Natural killer cell (primary cell): ENCODE measurements at regions not wholly inside any gene's neighbourhood (a gene's known extent, or its start where the extent isn't known, plus 50 kb on each side); places are given as distances from the start of the nearest gene placed in this dataset.

ENCODE experiments used
- ATAC-seq, 3 donors: fragments of 150-1000 bp in 2 of 3; fragments of 200-7000 bp in 1 of 3; cut with Tn5 transposase; 1 replicate in 1 of 3; 2 replicates in 2 of 3; pipeline ENCODE4 v1.10.0; 2021; ENCODE audit warnings: mild to moderate bottlenecking in 2 of 3, moderate library complexity in 2 of 3
- DNase-seq, 2 donors: peaks; one replicate each; pipeline versions ENCODE4 v3.0.0 to v3.0.0-alpha.2; 2013 to 2021; ENCODE audit warnings: mixed read lengths in 1 of 2
- H3K27ac ChIP-seq: one replicate; pipeline ENCODE4 v1.5.1; 2013; ENCODE audit warnings: mild to moderate bottlenecking, low read length
- H3K27me3 ChIP-seq: one replicate; pipeline ENCODE4 v1.6.1; 2013; ENCODE audit warnings: low read length; ENCODE audit not compliant: control insufficient read depth, insufficient read depth
- H3K36me3 ChIP-seq: one replicate; pipeline ENCODE4 v1.6.1; 2013; ENCODE audit warnings: low read length; ENCODE audit not compliant: control insufficient read depth, insufficient read depth
- H3K4me1 ChIP-seq: one replicate; pipeline ENCODE4 v1.6.1; 2013; ENCODE audit warnings: low read length; ENCODE audit not compliant: control insufficient read depth, insufficient read depth
- H3K4me3 ChIP-seq: one replicate; pipeline ENCODE4 v1.5.1; 2013; ENCODE audit warnings: low read length
- H3K9me3 ChIP-seq: one replicate; pipeline ENCODE4 v1.6.1; 2013; ENCODE audit warnings: low read length; ENCODE audit not compliant: control insufficient read depth, insufficient read depth
- H3K27ac Mint-ChIP-seq, 2 donors: one replicate each; pipeline ENCODE4 v1.8.0; 2022; ENCODE audit warnings: mild to moderate bottlenecking in 2 of 2, mixed read lengths in 2 of 2, moderate library complexity in 1 of 2
- H3K27me3 Mint-ChIP-seq, 2 donors: one replicate each; pipeline ENCODE4 v1.8.0; 2022; ENCODE audit warnings: low read depth in 2 of 2, mixed read lengths in 2 of 2
- H3K36me3 Mint-ChIP-seq: one replicate; pipeline ENCODE4 v1.8.0; 2022; ENCODE audit warnings: mixed read lengths
- H3K4me1 Mint-ChIP-seq, 2 donors: one replicate each; pipeline ENCODE4 v1.8.0; 2022; ENCODE audit warnings: mixed read lengths in 2 of 2
- H3K4me3 Mint-ChIP-seq: one replicate; pipeline ENCODE4 v1.8.0; 2022; ENCODE audit warnings: mild to moderate bottlenecking, moderate library complexity, mixed read lengths
- H3K9me3 Mint-ChIP-seq, 2 donors: one replicate each; pipeline ENCODE4 v1.8.0; 2022; ENCODE audit warnings: mixed read lengths in 2 of 2
- CTCF ChIP-seq: fragments of 200-600 bp; IDR thresholded peaks from one replicate; pipeline ENCODE4 v1.8.0; 2022; ENCODE audit warnings: antibody characterized with exemption
- WGBS: methylation state at CpG from one replicate; pipeline ENCODE4 v1.1.7; 2013; ENCODE audit warnings: missing lambda C conversion rate; ENCODE audit not compliant: insufficient coverage; 5-methylcytosine and 5-hydroxymethylcytosine counted together
- intact Hi-C: fragments of 100-400 bp; cut with micrococcal nuclease; formaldehyde crosslinking; loops from one replicate; pipeline ENCODE4 v1.14.2; 2022

- H3K27ac Mint-ChIP-seq: no peak overlapping the region
- no peak overlapping the region for H3K4me3 Mint-ChIP-seq
- no peak for TF ChIP-seq CTCF
- Histone ChIP-seq H3K4me1 (no peaks in the 10 kb centered on the region), H3K36me3 (no peaks in the 10 kb centered on the region), H3K27ac (no peak overlapping the region), H3K4me3 (no peak overlapping the region), H3K9me3 (no peaks in the 10 kb centered on the region), H3K27me3 (no peaks in the 10 kb centered on the region)
- WGBS: 93% methylated on average over 8 of the region's 8 CpGs
- intact Hi-C loops: no loop called here
- H3K27me3 Mint-ChIP-seq: peaks cover 0 to 4% of the 10 kb centered on the region in 2 donors
- DNase-seq (no peak), ATAC-seq (no peak)
- H3K4me1 Mint-ChIP-seq: no peaks in the 10 kb centered on the region
- no peaks in the 10 kb centered on the region for H3K9me3 Mint-ChIP-seq
- H3K36me3 Mint-ChIP-seq: no peaks in the 10 kb centered on the region
Observed at GRCh38 chr2:121120411-121120810, 164.6 kb downstream of the TFCP2L1 start.

GRCh38 chr2:121120991-121121390, 164.0 kb downstream of the TFCP2L1 start:
- Mint-ChIP-seq H3K4me3 (no peak overlapping the region), H3K27me3 (peaks cover 0 to 4% of the 10 kb centered on the region in 2 donors), H3K9me3 (no peaks in the 10 kb centered on the region), H3K4me1 (no peaks in the 10 kb centered on the region), H3K36me3 (no peaks in the 10 kb centered on the region), H3K27ac (no peak overlapping the region)
- WGBS: 93% methylated on average over 8 of the region's 8 CpGs
- H3K9me3 ChIP-seq: no peaks in the 10 kb centered on the region
- H3K27ac ChIP-seq: no peak overlapping the region
- no peaks in the 10 kb centered on the region for H3K27me3 ChIP-seq
- ATAC-seq (no peak), DNase-seq (no peak)
- TF ChIP-seq CTCF: no peak
- H3K4me3 ChIP-seq: no peak overlapping the region
- H3K4me1 ChIP-seq: no peaks in the 10 kb centered on the region
- intact Hi-C loops: no loop called here
- no peaks in the 10 kb centered on the region for H3K36me3 ChIP-seq

GRCh38 chr2:121121661-121122060, 163.3 kb downstream of the TFCP2L1 start:
- Histone ChIP-seq H3K27ac (no peak overlapping the region), H3K9me3 (no peaks in the 10 kb centered on the region), H3K4me1 (no peaks in the 10 kb centered on the region), H3K27me3 (no peaks in the 10 kb centered on the region), H3K4me3 (no peak overlapping the region), H3K36me3 (no peaks in the 10 kb centered on the region)
- TF ChIP-seq CTCF: no peak
- Mint-ChIP-seq H3K4me1 (no peaks in the 10 kb centered on the region), H3K9me3 (no peaks in the 10 kb centered on the region), H3K36me3 (no peaks in the 10 kb centered on the region), H3K27ac (no peak overlapping the region), H3K4me3 (no peak overlapping the region), H3K27me3 (peaks cover 0 to 4% of the 10 kb centered on the region in 2 donors)
- WGBS: 82% methylated on average over 7 of the region's 7 CpGs
- intact Hi-C loops: no loop called here
- DNase-seq: no peak
- ATAC-seq: no peak

GRCh38 chr2:121123268-121123667, 161.7 kb downstream of the TFCP2L1 start:
- Mint-ChIP-seq H3K4me3 (no peak overlapping the region), H3K9me3 (no peaks in the 10 kb centered on the region), H3K4me1 (no peaks in the 10 kb centered on the region), H3K36me3 (no peaks in the 10 kb centered on the region), H3K27ac (no peak overlapping the region), H3K27me3 (peaks cover 0 to 4% of the 10 kb centered on the region in 2 donors)
- Histone ChIP-seq H3K9me3 (no peaks in the 10 kb centered on the region), H3K27ac (no peak overlapping the region), H3K4me3 (no peak overlapping the region), H3K27me3 (no peaks in the 10 kb centered on the region), H3K4me1 (no peaks in the 10 kb centered on the region), H3K36me3 (no peaks in the 10 kb centered on the region)
- intact Hi-C loops: no loop called here
- 89% methylated on average over 10 of the region's 10 CpGs for WGBS
- no peak for TF ChIP-seq CTCF
- DNase-seq (no peak), ATAC-seq (no peak)
